Type B pancreatic cell (in vitro differentiated cells): ENCODE measurements at regions not wholly inside any gene's neighbourhood (a gene's known extent, or its start where the extent isn't known, plus 50 kb on each side); places are given as distances from the start of the nearest gene placed in this dataset.

Source experiments
- DNase-seq: peaks from one replicate; pipeline ENCODE4 v3.0.0; 2021; ENCODE audit warnings: mixed read lengths; ENCODE audit not compliant: unreplicated experiment; ENCODE audit errors: extremely low spot score
- H3K27ac Mint-ChIP-seq: 2 replicates; pipeline ENCODE4 v1.8.0; 2021; ENCODE audit warnings: mild to moderate bottlenecking, mixed read lengths
- H3K27me3 Mint-ChIP-seq: 2 replicates; pipeline ENCODE4 v1.8.0; 2021; ENCODE audit warnings: mixed read lengths
- H3K36me3 Mint-ChIP-seq: 2 replicates; pipeline ENCODE4 v1.8.0; 2021; ENCODE audit warnings: mixed read lengths
- H3K4me1 Mint-ChIP-seq: one replicate; pipeline ENCODE4 v1.8.0; 2021; ENCODE audit warnings: mixed read lengths; ENCODE audit not compliant: unreplicated experiment
- H3K4me3 Mint-ChIP-seq: 2 replicates; pipeline ENCODE4 v1.8.0; 2021; ENCODE audit warnings: mild to moderate bottlenecking, mixed read lengths
- H3K9me3 Mint-ChIP-seq: 2 replicates; pipeline ENCODE4 v1.8.0; 2021; ENCODE audit warnings: mixed read lengths
- CTCF ChIP-seq: fragments of 200-600 bp; sonication (generic); conservative IDR thresholded peaks from 2 replicates; pipeline ENCODE4 v1.5.0; 2021; ENCODE audit warnings: antibody characterized with exemption, mild to moderate bottlenecking

GRCh38 chr22:19654338-19654987, 59.8 kb upstream of the SEPTIN5 start:
- Mint-ChIP-seq H3K36me3 (no peaks in the 10 kb centered on the region), H3K4me3 (no peak overlapping the region), H3K4me1 (no peaks in the 10 kb centered on the region), H3K9me3 (no peaks in the 10 kb centered on the region), H3K27ac (no peak overlapping the region), H3K27me3 (peaks cover 26% of the 10 kb centered on the region)
- no peak for DNase-seq
- no peak for TF ChIP-seq CTCF

- Mint-ChIP-seq H3K9me3 (no peaks in the 10 kb centered on the region), H3K36me3 (no peaks in the 10 kb centered on the region), H3K27me3 (peaks cover 24% of the 10 kb centered on the region), H3K4me3 (no peak overlapping the region), H3K4me1 (no peaks in the 10 kb centered on the region), H3K27ac (no peak overlapping the region)
- TF ChIP-seq CTCF, result no peak
- no peak for DNase-seq
These were observed 58.9 kb upstream of the SEPTIN5 start for GRCh38 chr22:19655399-19655798.

- DNase-seq, result no peak
- Mint-ChIP-seq H3K27me3 (peaks cover 14% of the 10 kb centered on the region), H3K4me3 (no peak overlapping the region), H3K9me3 (no peaks in the 10 kb centered on the region), H3K36me3 (no peaks in the 10 kb centered on the region), H3K27ac (no peak overlapping the region), H3K4me1 (no peaks in the 10 kb centered on the region)
- TF ChIP-seq CTCF, result no peak
These were observed 57.6 kb upstream of the SEPTIN5 start for GRCh38 chr22:19656541-19657251.

- no peak for DNase-seq
- no peak overlapping the region for H3K4me3 Mint-ChIP-seq
- no peaks in the 10 kb centered on the region for H3K36me3 Mint-ChIP-seq
- no peak for TF ChIP-seq CTCF
- peaks cover 7% of the 10 kb centered on the region for H3K27me3 Mint-ChIP-seq
- no peak overlapping the region for H3K27ac Mint-ChIP-seq
- no peaks in the 10 kb centered on the region for H3K4me1 Mint-ChIP-seq
- no peaks in the 10 kb centered on the region for H3K9me3 Mint-ChIP-seq
These were observed 56.8 kb upstream of the SEPTIN5 start for GRCh38 chr22:19657252-19658056.

GRCh38 chr22:19658057-19658966, 56.0 kb upstream of the SEPTIN5 start:
- Mint-ChIP-seq H3K27me3 (peaks cover 2% of the 10 kb centered on the region), H3K36me3 (no peaks in the 10 kb centered on the region), H3K4me1 (peaks cover 3% of the 10 kb centered on the region), H3K27ac (no peak overlapping the region), H3K4me3 (no peak overlapping the region), H3K9me3 (no peaks in the 10 kb centered on the region)
- TF ChIP-seq CTCF, result no peak
- no peak for DNase-seq
